SK-N-MC (cell line): ENCODE measurements at regions not wholly inside any gene's neighbourhood (a gene's known extent, or its start where the extent isn't known, plus 50 kb on each side); places are given as distances from the start of the nearest gene placed in this dataset.

Experiments
- DNase-seq: peaks from one replicate; pipeline ENCODE4 v3.0.0-alpha.2; 2011; ENCODE audit warnings: low read depth, low spot score
- H3K27ac ChIP-seq: fragments of 200-600 bp; sonication (generic); 2 replicates; pipeline ENCODE4 v1.5.1; 2016; ENCODE audit warnings: mixed run types
- H3K36me3 ChIP-seq: fragments of 200-600 bp; sonication (generic); 2 replicates; pipeline ENCODE4 v1.6.1; 2017; ENCODE audit warnings: antibody characterized with exemption, low read length, mixed read lengths; ENCODE audit not compliant: insufficient read depth
- H3K4me3 ChIP-seq: fragments of 200-600 bp; sonication (generic); 2 replicates; pipeline ENCODE4 v1.5.1; 2016
- H3K9ac ChIP-seq: fragments of 200-600 bp; sonication (generic); 2 replicates; pipeline ENCODE4 v1.8.0; 2017; ENCODE audit warnings: mixed run types, mixed read lengths; ENCODE audit not compliant: insufficient read length
- H3K9me3 ChIP-seq: fragments of 200-600 bp; sonication (generic); 2 replicates; pipeline ENCODE4 v1.6.1; 2017; ENCODE audit warnings: low read depth, mild to moderate bottlenecking, antibody characterized with exemption, low read length, moderate library complexity, mixed read lengths
- EZH2 ChIP-seq: fragments of 200-600 bp; sonication (generic); IDR thresholded peaks from one replicate; pipeline ENCODE4 v1.6.1; 2017; ENCODE audit warnings: antibody characterized with exemption
- FOXP2 ChIP-seq: optimal IDR thresholded peaks from 2 replicates; pipeline ENCODE3; 2011; ENCODE audit warnings: mild to moderate bottlenecking, moderate library complexity; ENCODE audit not compliant: insufficient read depth; ENCODE audit errors: extremely low read length, control extremely low read depth
- POLR2AphosphoS5 ChIP-seq: IDR thresholded peaks from 2 replicates; pipeline ENCODE4 v1.6.1; 2012; ENCODE audit warnings: mild to moderate bottlenecking, low read depth, low read length, borderline replicate concordance

- H3K36me3 ChIP-seq, result no peaks in the 10 kb centered on the region
- H3K27ac ChIP-seq, result no peak overlapping the region
- TF ChIP-seq EZH2, result no peak
- TF ChIP-seq POLR2AphosphoS5, result no peak
- no peak for TF ChIP-seq FOXP2
- H3K4me3 ChIP-seq, result no peak overlapping the region
- no peak for DNase-seq
- no peak overlapping the region for H3K9ac ChIP-seq
- H3K9me3 ChIP-seq, result no peaks in the 10 kb centered on the region
Measured at GRCh38 chr1:87591492-87591891, 262.8 kb downstream of the LMO4 start.

GRCh38 chr1:87592156-87592555 lies 263.5 kb downstream of the LMO4 start:
- H3K27ac ChIP-seq, result no peak overlapping the region
- no peak for DNase-seq
- no peak overlapping the region for H3K4me3 ChIP-seq
- no peak overlapping the region for H3K9ac ChIP-seq
- H3K9me3 ChIP-seq, result no peaks in the 10 kb centered on the region
- H3K36me3 ChIP-seq, result no peaks in the 10 kb centered on the region
- TF ChIP-seq FOXP2, result no peak
- no peak for TF ChIP-seq POLR2AphosphoS5
- TF ChIP-seq EZH2, result no peak

GRCh38 chr1:87594736-87595383 lies 266.2 kb downstream of the LMO4 start:
- no peaks in the 10 kb centered on the region for H3K36me3 ChIP-seq
- H3K4me3 ChIP-seq, result no peak overlapping the region
- TF ChIP-seq EZH2, result no peak
- TF ChIP-seq POLR2AphosphoS5, result no peak
- TF ChIP-seq FOXP2, result no peak
- DNase-seq, result no peak
- no peak overlapping the region for H3K9ac ChIP-seq
- no peaks in the 10 kb centered on the region for H3K9me3 ChIP-seq
- H3K27ac ChIP-seq, result no peak overlapping the region

- Histone ChIP-seq H3K9me3 (no peaks in the 10 kb centered on the region), H3K9ac (no peak overlapping the region), H3K36me3 (no peaks in the 10 kb centered on the region), H3K27ac (no peak overlapping the region), H3K4me3 (no peak overlapping the region)
- DNase-seq, result no peak
- no peak for TF ChIP-seq FOXP2
- TF ChIP-seq EZH2, result no peak
- no peak for TF ChIP-seq POLR2AphosphoS5
Measured at GRCh38 chr1:87595384-87595781, 266.7 kb downstream of the LMO4 start.

GRCh38 chr1:87598429-87598828 lies 269.7 kb downstream of the LMO4 start:
- Histone ChIP-seq H3K4me3 (no peak overlapping the region), H3K9ac (no peak overlapping the region), H3K36me3 (no peaks in the 10 kb centered on the region), H3K27ac (no peak overlapping the region), H3K9me3 (no peaks in the 10 kb centered on the region)
- DNase-seq, result no peak
- TF ChIP-seq FOXP2, result no peak
- TF ChIP-seq EZH2, result no peak
- TF ChIP-seq POLR2AphosphoS5, result no peak

GRCh38 chr1:87599569-87599968 lies 270.9 kb downstream of the LMO4 start:
- DNase-seq, result no peak
- no peaks in the 10 kb centered on the region for H3K36me3 ChIP-seq

GRCh38 chr1:87600055-87600850 lies 271.6 kb downstream of the LMO4 start:
- Histone ChIP-seq H3K9me3 (no peaks in the 10 kb centered on the region), H3K27ac (no peak overlapping the region), H3K4me3 (no peak overlapping the region), H3K36me3 (no peaks in the 10 kb centered on the region), H3K9ac (no peak overlapping the region)
- no peak for DNase-seq
- TF ChIP-seq EZH2, result no peak
- no peak for TF ChIP-seq POLR2AphosphoS5

More at GRCh38 chr1:87599569-87599968, 270.9 kb downstream of the LMO4 start:
- Histone ChIP-seq H3K9me3 (no peaks in the 10 kb centered on the region), H3K9ac (no peak overlapping the region), H3K27ac (no peak overlapping the region), H3K4me3 (no peak overlapping the region)
- TF ChIP-seq POLR2AphosphoS5 (no peak), EZH2 (no peak), FOXP2 (no peak)

GRCh38 chr1:87600854-87601253 lies 272.2 kb downstream of the LMO4 start:
- no peaks in the 10 kb centered on the region for H3K36me3 ChIP-seq
- no peak for TF ChIP-seq POLR2AphosphoS5
- no peak for TF ChIP-seq EZH2
- no peak for TF ChIP-seq FOXP2
- no peaks in the 10 kb centered on the region; the same call in 1 of the 2 replicates for H3K9me3 ChIP-seq
- DNase-seq, result no peak
- H3K4me3 ChIP-seq, result no peak overlapping the region
- H3K9ac ChIP-seq, result no peak overlapping the region
- H3K27ac ChIP-seq, result no peak overlapping the region

GRCh38 chr1:87603626-87604025 lies 274.9 kb downstream of the LMO4 start:
- no peak for TF ChIP-seq POLR2AphosphoS5
- TF ChIP-seq EZH2, result no peak
- no peak for TF ChIP-seq FOXP2

More at GRCh38 chr1:87603626-87604025, 274.9 kb downstream of the LMO4 start:
- no peaks in the 10 kb centered on the region; the same call in 1 of the 2 replicates for H3K9me3 ChIP-seq
- H3K9ac ChIP-seq, result no peak overlapping the region
- no peak overlapping the region for H3K27ac ChIP-seq
- no peak for DNase-seq
- no peaks in the 10 kb centered on the region for H3K36me3 ChIP-seq
- H3K4me3 ChIP-seq, result no peak overlapping the region
